GM18873 (cell line): ENCODE measurements at regions not wholly inside any gene's neighbourhood (a gene's known extent, or its start where the extent isn't known, plus 50 kb on each side); places are given as distances from the start of the nearest gene placed in this dataset.

Experiments used
- ATAC-seq: cut with Tn5 transposase; IDR thresholded peaks from one replicate; pipeline ENCODE4 v1.9.1; 2021; ENCODE audit warnings: mild to moderate bottlenecking, moderate library complexity, moderate number of reproducible peaks; ENCODE audit not compliant: unreplicated experiment, low FRiP score

GRCh38 chr9:88809355-88810161, 181.7 kb upstream of the S1PR3 start:
- no peak for ATAC-seq

DNA sequence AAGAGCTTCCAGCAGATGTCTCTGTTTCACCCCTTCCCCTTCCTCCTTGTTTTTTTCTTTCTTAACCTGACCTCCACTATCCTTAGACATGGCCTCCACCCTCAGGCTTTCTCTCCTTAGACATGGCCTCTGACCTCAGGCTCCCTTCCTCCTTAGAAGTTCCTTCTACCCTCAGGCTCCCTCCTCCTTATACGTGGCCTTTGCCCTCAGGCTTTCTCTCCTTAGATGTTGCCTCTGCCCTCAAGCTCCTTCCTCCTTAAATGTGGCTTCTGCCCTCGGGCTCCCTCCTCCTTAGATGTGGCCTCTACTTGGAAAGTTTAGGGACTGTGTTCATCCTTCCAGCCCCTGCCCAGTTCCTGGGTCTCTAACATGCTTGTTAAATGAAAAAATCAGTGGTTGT, 180.4 kb upstream of the S1PR3 start:
- ATAC-seq, result no peak

DNA sequence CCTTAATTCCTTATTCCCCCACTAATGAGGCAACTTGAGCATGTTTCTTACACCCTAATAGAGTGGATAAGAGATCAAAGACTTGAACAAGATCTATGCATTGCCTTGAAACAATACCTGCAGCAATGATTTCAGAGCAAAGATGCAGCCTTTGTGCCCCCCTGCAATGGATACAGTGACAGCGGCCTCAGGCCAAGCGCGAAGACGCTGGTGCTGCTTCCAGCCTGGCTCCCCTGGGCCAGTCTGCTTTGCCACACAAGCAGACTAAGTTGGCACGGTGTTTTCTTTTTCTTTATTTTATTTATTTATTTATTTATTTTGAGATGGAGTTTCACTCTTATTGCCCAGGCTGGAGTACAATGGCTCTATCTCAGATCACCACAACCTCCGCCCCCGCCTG, 179.8 kb upstream of the S1PR3 start:
- ATAC-seq, result no peak

GRCh38 chr9:88812938-88813637, 178.2 kb upstream of the S1PR3 start:
- no peak for ATAC-seq

DNA sequence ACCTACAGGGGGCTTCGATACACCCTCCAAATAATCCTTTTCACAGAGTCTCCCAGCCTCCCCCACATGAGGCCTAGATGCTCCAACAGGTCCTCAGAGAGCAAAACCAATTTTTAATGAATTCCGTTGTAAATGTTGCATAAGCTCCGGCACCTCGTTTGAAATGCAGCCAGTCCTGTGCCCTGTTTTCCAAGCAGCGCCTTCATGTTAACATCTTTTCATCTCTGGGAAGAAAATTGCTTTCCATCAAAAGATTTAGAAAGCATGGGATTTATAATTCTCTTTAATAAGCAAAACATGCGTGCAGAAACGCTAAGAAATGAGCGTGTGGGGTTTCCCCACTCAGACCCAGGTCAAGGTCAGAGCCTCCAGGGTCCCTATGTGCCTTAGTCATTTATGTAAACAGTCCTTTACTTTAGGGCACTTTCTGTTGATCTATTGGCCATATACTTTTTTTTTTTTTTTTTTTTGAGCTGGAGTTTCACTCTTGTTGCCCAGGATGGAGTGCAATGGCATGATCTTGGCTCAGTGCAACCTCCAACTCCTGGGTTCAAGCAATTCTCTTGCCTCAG, 177.5 kb upstream of the S1PR3 start:
- ATAC-seq, result no peak

DNA sequence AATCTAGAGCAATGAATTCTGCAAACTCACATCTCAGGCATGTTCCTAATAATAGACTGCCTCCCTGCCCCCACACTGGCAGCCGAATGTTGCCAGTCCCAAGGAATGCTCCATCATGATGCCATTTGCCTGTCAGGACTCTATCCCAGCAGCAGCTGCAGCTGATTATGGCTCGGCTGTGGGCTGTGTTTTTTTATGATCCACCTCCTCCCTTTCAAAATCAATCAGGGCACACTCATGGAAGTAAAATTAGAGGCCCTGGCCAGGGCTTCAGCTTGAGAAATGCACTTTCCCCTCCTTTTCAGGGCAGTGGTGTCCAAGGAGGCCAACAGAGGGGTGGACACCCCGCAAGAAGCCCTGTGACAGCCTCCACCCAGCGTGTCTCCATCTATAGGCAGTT, 176.7 kb upstream of the S1PR3 start:
- ATAC-seq, result no peak

GRCh38 chr9:88816141-88816540, 175.1 kb upstream of the S1PR3 start:
- no peak for ATAC-seq

GRCh38 chr9:88816591-88816990, 174.7 kb upstream of the S1PR3 start:
- no peak for ATAC-seq

DNA sequence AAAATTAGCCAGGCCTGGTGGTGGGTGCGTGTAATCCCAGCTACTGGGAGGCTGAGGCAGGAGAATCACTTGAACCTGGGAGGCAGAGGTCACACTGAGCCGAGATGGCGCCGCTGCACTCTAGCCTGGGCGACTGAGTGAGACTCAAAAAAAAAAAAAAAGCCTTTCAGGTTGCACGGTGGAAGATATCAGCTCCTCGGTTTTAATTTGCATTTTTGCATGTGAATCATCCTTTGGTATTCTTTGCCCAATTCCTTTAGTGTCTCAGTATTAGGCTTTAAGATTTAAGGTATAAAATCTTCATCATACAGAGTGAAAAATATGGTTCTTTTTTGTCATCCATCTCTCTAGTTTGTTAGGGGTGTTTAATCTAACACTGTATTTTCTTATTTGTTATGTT, 173.6 kb upstream of the S1PR3 start:
- ATAC-seq, result no peak

DNA sequence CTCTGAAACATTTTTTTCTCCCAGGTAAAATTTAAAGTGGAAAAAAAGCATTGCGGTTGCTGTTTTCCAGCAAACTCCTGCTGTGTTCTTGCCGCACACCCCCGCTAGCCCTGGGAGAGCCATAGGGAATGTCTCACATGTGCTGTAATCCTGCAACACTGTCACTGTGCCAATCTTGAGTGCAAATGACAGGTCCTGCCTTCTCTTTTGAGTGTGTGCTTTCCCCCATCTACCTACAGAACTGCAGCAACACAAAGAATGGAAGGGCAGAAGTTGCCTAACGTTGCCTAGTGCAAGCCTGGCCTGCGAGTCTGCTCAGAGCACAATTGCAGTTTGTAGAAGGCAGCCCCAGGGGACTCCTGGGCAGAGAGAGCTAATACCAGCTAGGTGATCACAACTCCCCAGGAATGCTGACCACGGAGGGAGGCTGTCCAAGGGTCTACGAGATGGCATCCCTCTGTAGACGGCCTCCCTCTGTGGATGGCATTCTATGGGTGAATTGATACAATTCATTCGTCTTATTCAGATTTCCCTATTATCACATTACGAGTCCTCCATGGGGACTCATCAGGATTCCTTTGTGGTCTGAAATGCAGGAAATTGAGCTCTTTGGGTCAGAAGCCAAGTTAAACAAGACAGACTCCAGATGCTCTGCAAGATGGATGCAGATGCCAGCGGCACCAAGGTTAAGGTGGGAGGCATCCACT, 172.6 kb upstream of the S1PR3 start:
- ATAC-seq, result no peak

- ATAC-seq, result no peak
Measured at GRCh38 chr9:88819476-88819875, 171.8 kb upstream of the S1PR3 start.

DNA sequence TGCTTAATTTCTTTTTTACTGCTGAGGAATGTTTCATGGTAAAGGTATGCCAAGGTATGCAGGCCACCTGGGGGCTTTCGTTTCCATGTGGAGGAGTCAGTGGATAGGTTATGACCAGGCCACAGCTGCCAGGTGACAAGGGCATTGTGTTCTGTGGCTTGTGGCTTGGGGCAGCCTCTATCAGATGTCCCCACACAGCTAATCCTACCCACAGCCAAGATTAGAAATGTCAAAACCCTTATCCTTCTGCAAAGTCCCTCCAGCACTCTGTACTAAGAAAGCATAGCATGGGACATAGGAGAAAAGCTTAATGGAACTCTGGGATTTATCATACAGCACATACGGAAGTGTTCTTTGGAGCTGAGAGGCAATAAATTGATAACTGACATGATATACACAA, 171.2 kb upstream of the S1PR3 start:
- no peak for ATAC-seq

DNA sequence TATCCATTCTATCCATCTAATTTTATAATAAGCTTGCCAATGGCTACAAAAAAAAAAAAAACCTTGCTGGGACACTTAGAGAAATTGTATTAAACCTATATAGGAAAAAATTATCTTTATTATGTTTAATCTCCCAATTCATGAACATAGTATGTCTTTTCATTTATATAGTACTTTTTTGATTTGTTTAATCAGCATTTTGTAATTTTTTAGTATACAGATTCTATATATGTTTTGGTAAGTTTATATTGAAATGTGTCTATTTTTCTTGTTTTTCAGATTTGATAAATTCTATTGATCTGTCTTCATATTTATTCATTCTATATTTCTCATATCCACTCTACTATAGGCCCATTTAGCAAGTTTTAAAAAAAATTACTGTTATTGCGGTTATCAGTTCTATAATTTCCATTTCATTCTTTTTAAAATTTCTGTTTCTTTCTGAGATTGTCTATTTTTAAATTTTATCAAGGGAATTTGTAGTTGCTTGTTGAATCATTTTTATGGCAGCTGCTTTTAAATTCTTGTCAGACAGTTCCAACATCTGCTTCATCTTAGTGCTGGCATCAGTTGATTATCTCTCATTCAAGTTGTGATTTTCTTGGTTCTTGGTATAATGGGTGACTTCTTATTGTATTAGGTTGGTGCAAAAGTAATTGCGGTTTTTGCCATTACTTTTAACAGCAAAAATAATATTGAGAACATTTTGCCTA, 170.1 kb upstream of the S1PR3 start:
- no peak for ATAC-seq

DNA sequence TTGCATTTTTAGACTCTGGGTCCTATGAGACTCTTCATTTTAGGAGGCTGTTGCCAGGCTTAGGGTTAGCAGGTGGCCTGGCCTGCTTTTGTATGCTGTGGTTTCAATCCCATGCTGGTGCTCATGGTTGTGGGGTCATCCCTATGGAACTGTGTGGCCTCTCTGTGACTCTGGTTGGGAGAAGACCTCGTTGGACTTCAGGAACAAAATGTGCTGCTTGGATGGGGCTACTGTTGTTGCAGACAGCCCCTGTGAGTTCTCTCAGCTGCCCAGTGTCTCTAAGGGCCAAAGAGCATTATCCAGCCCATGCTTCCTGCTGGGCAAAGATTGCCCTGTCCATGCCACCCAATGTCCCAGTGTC, 169.5 kb upstream of the S1PR3 start:
- ATAC-seq, result no peak

- no peak for ATAC-seq
Measured at GRCh38 chr9:88824711-88825110, 166.6 kb upstream of the S1PR3 start.

- no peak for ATAC-seq
Measured at GRCh38 chr9:88826181-88826580, 165.1 kb upstream of the S1PR3 start.

DNA sequence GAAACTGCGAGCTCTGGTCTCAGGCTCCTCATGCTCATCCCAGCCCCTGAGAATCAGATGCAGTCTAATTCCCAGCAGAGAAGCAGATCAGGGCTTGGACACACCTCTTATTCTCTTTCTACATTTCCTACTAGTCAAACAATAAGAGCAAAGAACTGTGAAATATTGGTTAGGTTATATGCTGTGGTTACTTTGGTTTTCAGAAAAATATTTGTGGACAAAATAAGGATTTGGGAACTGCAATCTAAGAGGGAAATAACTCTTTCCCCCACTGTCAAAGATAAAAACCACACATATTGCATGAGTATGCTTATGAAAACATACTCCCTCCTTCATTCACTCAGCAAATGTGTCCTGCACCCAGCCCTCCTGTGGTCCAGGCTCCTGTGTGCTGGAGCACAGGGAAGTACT, 164.5 kb upstream of the S1PR3 start:
- ATAC-seq, result no peak

DNA sequence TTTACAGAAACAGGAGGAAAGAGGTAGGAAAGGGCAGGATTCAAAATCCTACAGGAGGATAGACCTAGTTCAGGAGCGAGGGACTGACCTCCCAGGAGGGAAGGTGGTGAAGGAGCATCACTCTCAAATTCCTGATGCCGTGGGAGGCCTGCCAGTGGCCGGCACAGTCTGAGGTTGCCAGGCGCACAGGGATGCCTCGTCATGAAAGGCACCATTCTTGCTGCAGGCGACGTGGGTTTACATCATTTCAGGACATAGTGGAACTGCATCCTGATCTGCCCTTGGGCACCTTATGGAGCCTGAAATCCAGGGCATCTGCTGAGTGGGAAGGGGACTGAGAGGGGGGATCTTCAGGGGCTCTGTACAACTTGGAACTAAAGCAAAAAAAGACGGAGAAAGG, 163.2 kb upstream of the S1PR3 start:
- no peak for ATAC-seq

- no peak for ATAC-seq
Measured at GRCh38 chr9:88828492-88828974, 162.7 kb upstream of the S1PR3 start.

DNA sequence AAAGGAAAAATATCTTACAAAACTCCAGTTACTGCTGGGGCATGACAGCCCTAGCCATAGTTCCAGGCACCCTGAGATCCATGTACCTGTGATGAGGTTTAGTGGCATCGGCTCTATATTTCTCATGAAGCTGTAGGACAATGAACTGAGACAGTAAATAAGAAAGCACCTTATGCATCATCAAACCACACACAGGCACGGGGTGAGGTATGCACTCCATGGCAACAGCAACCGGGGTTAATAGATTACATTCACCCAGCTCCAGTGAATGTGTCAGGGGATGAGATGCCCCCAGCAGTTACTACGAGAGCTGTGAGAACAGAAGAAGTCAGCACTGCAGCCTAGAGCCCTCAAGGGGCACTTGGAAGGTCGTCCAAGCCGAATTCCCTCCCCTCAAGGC, 162.0 kb upstream of the S1PR3 start:
- ATAC-seq, result peak; percentile 77
